GM12875 (cell line): ENCODE measurements at regions not wholly inside any gene's neighbourhood (a gene's known extent, or its start where the extent isn't known, plus 50 kb on each side); places are given as distances from the start of the nearest gene placed in this dataset.

ENCODE experiments used
- H3K4me3 ChIP-seq: one replicate; pipeline ENCODE4 v1.5.1; 2011; ENCODE audit warnings: low read depth, low read length, control low read depth
- CTCF ChIP-seq: IDR thresholded peaks from 2 replicates; pipeline ENCODE4 v1.5.1; 2011; ENCODE audit warnings: low read depth, mild to moderate bottlenecking, control low read depth, inconsistent platforms, low read length, moderate library complexity, borderline replicate concordance; ENCODE audit not compliant: insufficient read depth

DNA sequence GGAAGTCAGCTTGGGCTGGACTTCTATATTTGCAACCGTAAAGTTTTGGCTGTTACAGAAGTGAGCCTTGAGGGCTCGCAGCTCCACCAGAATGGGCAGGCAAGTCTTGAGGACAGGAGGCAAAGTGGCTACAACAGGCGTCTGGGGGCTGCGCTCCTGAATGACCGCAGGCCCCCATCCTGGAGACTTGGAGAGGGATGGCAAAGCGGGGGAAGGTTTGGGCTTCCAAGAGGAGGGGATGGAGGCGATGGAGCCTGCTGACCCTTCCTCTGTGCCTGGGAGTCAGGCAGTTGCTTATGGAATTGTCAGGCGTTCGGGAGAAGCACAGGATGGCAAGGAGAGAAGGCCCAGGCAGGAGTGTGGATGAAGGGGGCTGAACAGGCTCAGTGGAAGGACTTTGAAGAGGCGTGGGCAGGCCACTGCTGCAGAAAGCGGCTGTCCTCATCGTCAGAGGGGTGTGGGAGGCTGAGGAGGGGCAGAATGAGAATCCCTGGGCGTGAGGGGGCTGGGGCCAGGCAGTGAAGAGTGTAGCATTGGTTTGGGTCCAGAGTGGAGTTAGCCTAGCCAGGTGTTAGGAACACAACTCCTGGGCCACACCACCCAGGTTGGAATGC, 72.3 kb downstream of the INHBB start:
- no peak for TF ChIP-seq CTCF
- no peak overlapping the region for H3K4me3 ChIP-seq

GRCh38 chr2:120419073-120419472, 73.1 kb downstream of the INHBB start:
- TF ChIP-seq CTCF: no peak
- no peak overlapping the region for H3K4me3 ChIP-seq

DNA sequence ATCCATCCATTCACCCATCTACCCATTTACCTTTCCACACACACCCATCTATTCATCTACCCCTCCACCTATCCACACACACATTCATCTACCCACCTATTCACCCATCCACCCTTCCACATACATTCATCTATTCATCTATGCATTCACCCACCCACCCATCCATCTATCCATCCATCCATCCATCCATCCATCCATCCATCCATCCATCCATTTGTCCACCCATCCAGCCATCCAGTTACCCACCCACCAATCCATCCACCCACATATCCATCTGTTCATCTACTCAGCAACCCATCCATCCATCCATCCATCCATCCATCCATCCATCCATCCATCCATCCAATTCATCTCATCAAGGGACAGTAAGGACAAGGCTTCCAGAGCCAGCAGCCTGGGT, 74.0 kb downstream of the INHBB start:
- TF ChIP-seq CTCF: no peak

DNA sequence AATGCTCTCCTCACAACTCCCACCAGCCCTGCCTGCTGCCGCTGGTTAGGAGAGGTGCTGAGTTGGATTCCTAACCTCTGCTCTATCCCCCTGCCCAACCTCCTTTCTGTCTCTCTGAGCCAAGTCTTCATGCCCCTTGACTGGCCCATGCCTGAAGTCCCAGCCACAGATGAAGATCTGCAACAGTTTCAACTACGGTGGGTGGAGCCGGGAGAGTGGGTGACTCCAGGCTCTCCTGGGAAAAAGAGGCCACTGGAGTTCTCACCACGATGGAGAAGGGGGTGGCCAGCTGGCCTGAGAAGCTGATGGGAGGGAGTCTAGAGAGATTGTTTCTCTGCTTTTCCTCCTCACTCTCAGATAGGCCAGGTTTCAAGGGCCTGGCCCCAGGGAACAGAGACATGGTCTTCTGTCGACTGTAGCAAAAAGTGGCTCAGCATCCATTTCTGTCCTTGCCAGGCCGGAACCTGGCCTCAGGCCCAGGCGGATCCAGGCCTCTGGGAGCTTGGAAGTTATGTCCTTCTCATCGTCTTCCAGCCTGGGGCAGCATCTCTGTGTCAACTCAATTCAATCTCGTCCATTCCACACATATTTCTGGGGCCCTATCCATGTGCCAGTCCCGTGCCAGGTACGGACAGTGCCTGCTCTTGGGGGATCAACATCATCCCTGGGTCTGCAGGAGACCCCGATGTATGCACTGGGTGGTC, 75.3 kb downstream of the INHBB start:
- H3K4me3 ChIP-seq: no peak overlapping the region
- no peak for TF ChIP-seq CTCF

More for the DNA sequence above, 74.0 kb downstream of the INHBB start:
- H3K4me3 ChIP-seq: no peak overlapping the region

GRCh38 chr2:120421830-120422175, 75.9 kb downstream of the INHBB start:
- H3K4me3 ChIP-seq: no peak overlapping the region
- TF ChIP-seq CTCF: no peak

- no peak for TF ChIP-seq CTCF
- H3K4me3 ChIP-seq: no peak overlapping the region
Observed at GRCh38 chr2:120422465-120423160, 76.7 kb downstream of the INHBB start.
